HG02981 (cell line): ENCODE measurements at regions not wholly inside any gene's neighbourhood (a gene's known extent, or its start where the extent isn't known, plus 50 kb on each side); places are given as distances from the start of the nearest gene placed in this dataset.

Experiments used
- ATAC-seq: cut with Tn5 transposase; IDR thresholded peaks from one replicate; pipeline ENCODE4 v1.9.1; 2021; ENCODE audit warnings: mild to moderate bottlenecking, moderate library complexity; ENCODE audit not compliant: unreplicated experiment

DNA sequence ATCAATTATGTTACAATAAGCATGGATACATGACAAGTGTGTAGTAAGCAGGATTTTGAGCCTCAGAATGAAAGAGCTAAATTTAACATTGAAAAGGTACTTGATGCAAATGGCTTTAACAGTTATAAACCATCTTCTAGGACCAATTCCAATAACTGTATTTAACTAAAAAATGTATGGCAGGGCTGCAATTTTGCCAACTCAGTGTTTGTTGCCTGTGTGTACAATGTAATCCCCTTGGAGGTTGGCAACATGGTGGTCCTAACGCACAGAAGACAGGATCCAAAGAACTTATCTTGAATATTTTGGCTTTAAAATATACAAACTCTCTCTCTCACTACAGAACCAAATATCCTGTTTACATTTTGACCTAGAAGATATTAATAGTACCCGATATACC is 2314.1 kb downstream of the LRRC4C start:
- no peak for ATAC-seq

DNA sequence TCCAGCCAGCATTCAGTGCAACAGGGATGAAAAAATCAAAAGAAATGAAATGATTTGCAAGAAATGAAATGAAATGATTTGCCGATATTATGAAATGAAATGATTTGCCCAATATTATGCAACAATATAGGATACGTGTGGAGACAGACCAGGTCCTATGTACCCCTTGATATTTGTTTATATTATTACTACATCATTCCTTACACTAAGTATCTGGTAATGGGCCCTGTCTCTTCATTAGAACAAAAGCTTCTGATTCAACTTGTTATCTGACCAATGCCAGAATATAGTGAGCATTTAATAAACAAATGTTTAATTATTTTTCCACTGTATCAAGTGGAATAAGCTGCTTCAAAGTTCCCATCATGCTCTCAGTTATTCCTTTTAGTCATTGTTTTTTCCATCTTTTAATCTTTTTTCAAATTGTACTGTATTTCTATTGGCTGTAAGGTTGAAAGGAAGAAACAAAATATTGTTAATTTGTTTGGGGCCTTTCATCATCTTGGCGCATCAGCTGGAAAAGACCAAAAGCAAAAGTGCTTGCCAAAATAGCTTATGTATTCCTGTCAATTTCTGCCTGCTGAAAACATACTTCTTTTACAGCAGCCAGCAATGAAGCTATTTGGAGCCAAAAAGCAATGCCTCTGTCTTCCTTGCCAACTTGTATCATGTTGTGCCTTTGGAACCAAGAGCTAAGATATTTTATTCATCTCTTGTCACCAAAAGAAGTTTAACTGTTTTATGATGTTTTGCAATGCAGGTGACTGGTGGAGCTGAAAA is 2314.9 kb downstream of the LRRC4C start:
- no peak for ATAC-seq

DNA sequence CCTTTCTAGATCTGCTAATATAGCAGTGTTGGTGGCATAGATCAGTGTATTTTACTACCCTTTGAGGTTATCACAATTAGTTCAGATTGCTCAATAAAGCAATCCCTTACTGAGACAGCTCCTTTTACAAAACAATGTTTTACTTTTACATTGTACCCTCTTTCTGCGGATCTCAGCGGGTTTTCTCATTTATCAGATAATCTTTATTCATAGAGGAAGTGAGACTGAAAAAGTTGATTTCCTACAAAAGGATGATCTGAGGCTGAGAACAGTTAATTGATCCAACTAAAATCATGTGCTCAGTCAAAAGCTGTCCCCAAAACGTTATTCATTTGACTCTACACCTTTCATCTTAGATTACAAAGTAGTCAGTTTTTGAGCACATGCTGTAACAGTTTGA is 2319.9 kb downstream of the LRRC4C start:
- ATAC-seq, result no peak

DNA sequence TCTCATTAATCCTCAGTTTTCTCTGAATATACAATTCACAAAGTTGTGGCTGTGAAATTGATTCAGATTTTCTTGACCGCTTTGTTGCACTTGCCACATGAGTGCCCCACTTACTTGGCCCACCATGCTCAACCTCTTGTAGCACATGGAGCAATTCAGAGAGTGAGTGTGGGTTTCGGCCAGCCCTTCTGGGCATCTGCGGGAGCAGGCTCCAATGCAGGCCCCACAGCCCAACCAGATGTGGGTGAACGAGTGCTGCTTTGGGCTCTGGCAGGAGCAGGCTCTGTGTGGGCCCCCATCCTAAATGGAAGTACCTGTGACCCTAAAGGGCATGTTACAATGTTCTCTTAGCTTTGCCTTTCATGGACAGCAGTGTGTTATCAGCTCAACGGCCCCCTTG is 2338.6 kb downstream of the LRRC4C start:
- ATAC-seq, result no peak

DNA sequence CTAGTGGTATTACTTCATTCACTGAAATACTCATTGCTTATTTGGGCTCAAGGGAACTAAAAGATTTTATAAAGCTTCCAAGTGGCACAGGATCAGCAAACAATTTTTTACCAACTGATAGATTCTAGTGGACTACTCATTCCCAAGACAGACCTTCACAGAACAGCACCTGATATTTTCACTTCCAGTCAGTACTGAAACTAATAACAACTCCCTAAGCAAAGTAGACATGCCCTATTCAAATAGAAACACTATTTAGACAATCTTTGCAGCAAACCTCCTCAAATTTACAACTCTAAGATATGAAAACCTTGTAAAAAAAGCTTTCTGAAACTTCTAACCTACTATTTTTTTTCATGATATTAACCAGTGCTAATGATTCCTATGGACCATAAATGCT is 2345.8 kb downstream of the LRRC4C start:
- ATAC-seq, result no peak

DNA sequence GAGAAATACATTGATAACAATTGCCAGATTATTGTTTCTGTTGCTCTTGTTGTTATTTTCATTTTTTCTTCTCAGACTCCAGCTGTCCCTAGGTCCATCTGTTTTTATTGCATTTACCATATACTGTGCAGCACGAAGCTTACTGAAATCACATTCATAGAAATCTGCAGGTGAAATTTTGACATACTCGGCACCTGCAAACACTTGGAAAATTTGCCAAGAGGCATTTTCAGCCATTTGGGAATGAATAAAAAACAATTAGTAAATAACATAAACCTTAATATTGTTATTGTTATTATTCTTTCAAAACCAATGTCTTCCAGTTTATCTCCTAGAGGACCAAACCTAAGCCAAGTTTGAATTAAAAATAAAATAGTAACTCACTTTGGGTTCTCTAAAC is 2357.2 kb downstream of the LRRC4C start:
- no peak for ATAC-seq

DNA sequence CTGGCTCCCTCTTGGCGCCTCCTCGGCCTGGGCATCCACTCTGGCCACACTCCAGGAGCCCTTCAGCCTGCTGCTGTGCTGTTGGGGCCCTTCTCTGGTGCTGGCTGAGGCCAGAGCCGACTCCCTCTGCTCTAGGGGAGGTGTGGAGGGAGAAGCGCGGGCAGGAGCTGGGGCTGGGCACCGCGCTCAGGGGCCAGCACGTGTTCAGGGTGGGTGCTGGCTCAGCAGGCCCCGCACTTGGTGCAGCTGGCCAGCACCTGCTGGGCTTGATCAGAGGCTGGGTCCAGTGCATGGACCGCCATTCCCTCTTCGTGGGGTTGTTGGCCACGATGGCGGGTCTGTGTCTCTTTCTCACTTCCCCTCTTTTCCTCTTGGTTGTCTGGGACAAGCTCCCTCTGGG is 2381.0 kb downstream of the LRRC4C start:
- ATAC-seq, result no peak

DNA sequence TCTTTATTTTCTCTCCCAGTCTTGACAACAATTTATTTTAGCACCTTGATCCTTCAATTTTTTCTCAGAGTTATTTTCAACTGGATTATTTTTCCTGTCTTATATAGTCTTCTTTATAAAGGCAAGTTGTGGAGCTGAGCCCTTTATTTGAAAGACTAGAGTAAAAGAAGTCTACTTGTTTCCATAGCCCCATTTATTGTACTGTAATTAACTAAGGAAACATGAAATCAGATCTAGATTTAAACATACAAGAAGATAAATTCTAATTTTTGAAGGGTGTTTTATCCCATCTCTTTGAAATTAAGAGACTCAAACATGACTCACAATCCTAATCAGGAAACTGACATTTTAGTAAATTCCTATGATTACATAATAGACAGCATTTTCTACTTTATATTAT is 2421.8 kb downstream of the LRRC4C start:
- no peak for ATAC-seq

DNA sequence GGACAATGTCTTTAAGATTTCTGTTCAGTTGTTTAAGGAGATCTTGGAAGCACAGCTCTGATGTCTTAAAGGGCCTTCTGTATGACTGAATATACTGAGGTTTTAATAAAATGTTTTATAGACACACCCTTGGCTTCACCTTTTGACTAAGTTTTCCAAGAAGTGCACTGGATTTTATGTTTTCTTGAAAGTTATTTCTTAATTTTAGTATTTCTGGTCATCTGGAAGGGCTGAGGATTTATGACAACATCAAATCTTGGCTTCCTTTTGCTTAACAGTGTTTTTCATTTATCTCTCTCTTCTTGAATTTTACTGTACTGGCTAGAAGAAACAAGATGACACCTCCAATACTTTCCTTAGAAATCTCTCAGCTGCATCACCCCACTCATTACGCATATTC is 2423.4 kb downstream of the LRRC4C start:
- ATAC-seq, result no peak

DNA sequence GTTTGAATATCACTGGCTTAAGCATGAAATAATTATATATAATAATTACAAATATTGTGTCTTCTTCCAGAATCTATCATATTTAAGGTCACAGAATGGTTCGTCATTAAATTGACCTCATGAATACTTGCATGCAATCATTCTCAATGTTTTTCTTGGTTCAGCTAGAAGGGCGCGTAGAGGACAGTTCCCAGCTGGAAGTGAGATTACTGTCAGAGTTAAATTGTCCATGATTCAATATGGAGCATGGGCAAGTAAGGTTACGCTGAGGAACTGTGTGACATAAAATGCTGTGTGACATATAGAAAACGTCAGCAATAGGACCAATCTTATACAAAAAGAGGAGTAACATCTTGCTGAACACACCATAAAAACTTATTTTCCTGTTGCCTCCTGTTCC is 2423.5 kb upstream of the RAG2 start:
- no peak for ATAC-seq

DNA sequence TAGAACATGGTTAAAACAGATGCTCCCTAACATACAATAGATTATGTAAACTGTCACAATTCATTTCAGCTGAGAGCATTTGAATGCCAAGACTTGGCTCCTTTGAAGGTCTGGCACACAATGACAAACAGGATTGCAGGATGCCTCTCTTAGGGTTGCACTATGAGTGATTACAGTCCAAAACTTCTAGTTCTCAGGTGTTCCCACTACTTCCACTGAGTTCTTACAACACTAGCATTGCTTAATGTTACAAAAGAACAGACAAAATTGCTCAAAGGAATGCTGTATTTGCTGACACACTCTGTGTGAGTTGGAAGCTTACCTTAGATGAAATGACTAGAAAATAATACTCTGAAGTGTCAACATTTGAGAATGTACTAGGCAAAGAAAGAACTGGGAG is 2413.8 kb upstream of the RAG2 start:
- ATAC-seq, result no peak

DNA sequence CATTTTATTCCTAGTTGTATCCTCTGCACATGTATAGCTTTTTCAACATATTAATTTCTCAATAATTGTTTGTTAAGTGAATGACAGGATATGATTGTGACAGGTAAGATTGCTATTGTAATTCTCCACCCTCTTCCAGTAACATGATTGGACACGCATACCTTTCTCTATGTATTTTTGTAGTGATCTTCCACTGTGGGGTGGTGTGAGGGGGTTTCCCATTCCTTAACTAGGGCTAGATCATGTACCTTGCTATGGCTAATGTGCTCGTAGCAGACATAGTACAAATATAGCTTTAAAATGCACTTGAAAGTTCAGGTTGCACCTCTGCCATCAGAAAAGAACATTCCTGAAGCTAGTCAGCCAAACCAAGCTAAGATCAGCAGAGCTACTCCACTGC is 2392.8 kb upstream of the RAG2 start:
- no peak for ATAC-seq

DNA sequence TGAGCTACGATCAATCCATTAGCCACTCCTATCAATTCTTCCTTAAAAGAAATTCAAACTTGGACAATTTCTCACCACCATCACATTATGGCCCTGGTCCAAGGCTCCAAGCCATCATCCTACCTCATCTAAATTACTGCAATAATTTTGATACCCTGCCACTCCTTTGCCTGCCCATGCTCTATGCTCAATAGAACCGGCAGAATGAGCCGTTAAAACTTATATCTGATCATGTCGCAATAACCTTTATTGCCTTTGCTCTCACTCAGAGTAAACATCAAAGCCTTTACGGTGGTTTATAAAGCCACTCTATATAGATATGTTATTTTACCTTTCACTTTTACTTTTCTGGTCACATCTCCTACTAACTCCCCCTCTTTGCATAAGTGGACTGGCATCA is 2392.1 kb upstream of the RAG2 start:
- ATAC-seq, result no peak

DNA sequence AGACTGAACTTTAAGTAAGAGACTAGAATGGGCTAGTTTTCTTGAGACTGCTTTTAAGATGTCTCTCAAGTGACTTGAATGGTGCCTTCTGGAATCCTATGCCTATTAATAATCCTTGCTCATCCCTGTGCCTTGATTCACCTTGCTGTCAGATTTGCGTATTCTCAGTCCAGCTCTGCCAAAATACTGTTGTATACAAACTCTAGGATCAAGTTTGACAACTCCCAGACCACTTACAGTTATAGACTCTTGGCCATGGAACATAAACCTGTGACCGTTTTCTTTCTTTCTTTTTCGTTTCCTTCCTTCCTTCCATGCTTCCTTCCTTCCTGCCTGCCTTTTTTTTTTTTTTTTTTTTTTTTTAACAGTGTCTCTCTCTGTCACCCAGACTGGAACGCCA is 2390.9 kb upstream of the RAG2 start:
- ATAC-seq, result no peak

DNA sequence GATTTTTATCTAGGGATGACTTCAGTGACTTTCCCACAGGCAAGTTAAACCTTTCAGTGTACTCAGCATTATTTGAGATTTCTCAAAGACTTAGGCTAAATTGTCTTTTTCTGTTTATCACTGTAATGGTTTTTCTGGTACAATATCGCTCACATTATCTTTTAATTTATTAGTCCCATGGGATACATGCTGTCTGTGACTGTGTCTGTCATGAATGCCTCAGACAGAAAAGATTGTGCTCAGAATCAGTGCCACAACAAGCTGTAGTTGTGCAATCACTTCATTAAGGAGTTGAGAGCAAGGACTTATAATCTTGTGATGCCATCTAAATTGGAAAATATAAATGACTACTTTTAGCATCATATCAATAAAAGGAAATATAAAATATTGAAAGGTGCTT is 2374.2 kb upstream of the RAG2 start:
- no peak for ATAC-seq

DNA sequence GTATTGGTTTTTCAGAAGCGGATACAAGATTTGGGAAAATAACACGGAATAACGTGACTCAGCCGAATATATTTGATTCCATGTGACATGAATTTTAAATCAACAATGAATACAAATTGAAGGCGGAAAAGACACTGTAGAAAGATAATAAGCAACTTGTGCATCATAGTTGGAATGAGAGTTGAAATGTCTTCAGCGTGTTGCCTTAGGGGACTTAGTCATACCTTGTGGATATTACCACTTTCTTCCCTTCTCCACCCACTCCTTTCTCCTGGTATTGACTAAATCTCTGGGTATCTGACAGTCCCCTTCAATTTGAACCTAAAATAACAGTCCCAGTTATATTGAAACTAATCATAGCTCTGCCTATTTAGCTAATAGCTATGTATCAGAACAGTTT is 2373.1 kb upstream of the RAG2 start:
- ATAC-seq, result no peak

DNA sequence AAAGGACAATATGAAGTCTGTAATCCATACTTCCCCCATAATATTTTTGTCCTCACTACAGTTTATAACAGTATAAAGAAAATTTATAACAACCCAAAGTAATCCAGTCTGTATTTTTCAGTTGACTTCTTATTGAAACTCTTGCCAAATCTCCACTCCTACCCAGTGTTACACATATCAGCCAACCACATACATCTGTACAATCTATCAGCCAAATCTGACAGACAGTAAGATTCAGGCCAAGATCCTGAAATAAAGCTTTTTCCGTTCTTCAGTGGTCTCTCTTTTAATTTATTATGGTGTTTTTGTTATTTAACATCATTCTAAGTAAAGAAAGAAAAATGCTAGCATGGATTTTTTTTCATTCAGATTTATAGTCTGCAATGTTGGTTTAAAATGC is 2370.9 kb upstream of the RAG2 start:
- ATAC-seq, result no peak

DNA sequence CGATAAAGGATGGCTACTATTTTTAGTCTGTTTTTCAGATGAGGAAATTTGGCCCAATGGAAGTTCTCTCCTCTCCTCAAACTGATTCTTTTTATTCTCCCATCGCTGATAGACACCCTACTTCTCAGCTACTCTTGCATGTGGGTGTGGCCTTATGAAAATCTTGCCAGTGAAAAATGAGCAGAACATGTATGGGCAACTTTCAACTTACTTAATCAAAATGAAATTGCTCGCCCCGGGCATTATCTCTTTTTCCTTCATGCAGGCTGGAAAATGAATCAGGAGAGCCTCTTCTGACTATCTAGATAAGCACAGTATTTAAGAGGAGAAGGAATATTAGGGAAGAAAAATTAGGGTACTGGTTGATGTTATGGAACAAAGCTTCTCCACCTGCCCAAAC is 2354.7 kb upstream of the RAG2 start:
- ATAC-seq, result no peak

DNA sequence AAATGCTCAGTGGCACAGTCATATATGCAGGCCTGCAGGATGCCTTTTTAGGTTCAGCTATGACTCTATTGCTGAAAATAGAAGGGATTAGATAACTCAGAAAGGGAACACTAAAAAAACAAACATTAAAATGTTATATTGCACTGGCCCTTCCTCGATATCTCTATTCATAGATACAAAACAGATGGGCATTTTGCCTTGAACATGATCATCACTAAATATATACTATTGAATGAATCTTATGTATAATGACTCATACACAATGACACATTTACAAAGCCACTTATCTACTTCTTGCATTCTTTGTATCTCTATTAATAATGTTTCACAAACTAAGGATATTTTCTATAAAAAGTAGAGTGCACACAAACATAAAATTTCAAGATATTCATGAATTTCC is 2352.8 kb upstream of the RAG2 start:
- ATAC-seq, result no peak

DNA sequence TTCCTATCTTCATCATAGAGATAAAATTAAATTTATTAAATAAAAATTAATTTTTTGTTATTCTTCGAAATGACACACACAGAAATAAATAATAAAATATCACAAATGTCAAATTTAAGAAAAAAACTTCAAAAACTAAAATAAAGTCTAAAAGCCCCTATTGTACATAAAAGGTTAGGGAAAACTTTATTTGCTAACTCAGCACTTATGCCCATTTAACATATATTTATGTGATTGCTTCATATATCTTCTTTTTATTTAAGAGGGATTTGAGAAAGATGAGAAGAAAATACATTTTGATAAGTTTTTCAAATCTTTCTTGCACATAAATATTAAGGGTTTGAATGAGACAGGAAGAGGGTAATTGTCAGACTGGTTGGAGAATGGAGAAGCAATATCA is 2350.4 kb upstream of the RAG2 start:
- no peak for ATAC-seq

DNA sequence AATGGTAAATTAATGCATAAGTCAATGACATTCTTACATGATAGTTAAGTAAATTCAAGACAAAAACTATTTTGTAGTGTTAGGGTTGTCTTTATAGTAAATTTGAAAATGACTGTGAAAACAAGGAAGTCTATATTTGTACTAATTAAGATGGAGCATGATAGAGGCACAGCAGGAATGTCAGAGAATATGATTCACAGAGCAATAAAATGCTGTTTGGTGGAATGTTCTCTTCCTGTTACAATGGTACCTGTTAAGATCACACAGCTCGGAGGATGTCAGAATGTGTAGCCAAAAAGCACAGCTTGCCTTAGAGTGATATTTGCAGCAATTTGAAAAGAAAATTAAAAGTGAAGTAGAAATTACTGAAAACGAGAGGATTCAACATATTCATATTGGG is 2339.7 kb upstream of the RAG2 start:
- no peak for ATAC-seq

DNA sequence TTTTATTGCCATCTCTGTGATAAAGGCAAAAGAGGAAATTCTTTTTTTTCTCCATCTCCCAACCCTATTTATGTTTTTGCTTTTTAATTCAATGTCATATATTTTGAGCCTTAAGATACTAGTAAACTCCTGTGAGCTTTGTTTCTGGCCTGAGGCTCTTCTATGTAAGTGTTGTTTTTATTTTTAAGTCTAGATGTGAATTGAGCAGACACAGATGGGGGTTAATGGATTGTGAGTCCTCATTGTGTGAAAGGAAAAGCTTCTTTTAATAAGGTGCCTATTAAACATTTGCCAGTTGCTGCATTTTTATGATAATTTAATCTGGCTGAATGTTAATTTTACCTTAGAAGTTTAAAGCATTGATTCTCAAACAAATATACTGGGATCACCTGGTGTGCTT is 2337.9 kb upstream of the RAG2 start:
- no peak for ATAC-seq

DNA sequence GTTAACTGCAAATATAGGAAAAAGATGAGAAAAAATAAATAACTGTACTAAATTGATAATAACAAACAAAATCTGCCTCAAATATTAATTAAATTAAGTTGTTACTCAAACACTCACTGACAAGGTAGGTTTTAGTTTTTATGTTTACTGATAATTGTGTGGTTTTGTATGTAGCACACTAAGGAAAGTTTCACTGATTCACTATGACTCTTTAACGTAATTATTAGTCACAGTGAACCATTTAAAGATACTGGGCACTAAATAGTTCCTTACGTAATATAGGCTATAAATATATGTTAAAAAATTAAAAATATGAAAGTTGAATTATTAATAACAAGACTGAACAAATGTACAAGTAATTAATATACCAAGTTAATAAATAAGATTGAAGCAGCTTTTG is 2330.0 kb upstream of the RAG2 start:
- no peak for ATAC-seq
